Caki2 (cell line): ENCODE measurements at regions not wholly inside any gene's neighbourhood (a gene's known extent, or its start where the extent isn't known, plus 50 kb on each side); places are given as distances from the start of the nearest gene placed in this dataset.

Experiments
- DNase-seq: peaks from one replicate; pipeline ENCODE4 v3.0.0-alpha.2; 2015; ENCODE audit warnings: low read depth
- in situ Hi-C: cut with HindIII; loops from 2 replicates; pipeline ENCODE4 v1.10.0; 2016; ENCODE audit warnings: low sequenced_read_pairs, low pct_unique_long_range_greater_than_20kb, mixed read lengths

DNA sequence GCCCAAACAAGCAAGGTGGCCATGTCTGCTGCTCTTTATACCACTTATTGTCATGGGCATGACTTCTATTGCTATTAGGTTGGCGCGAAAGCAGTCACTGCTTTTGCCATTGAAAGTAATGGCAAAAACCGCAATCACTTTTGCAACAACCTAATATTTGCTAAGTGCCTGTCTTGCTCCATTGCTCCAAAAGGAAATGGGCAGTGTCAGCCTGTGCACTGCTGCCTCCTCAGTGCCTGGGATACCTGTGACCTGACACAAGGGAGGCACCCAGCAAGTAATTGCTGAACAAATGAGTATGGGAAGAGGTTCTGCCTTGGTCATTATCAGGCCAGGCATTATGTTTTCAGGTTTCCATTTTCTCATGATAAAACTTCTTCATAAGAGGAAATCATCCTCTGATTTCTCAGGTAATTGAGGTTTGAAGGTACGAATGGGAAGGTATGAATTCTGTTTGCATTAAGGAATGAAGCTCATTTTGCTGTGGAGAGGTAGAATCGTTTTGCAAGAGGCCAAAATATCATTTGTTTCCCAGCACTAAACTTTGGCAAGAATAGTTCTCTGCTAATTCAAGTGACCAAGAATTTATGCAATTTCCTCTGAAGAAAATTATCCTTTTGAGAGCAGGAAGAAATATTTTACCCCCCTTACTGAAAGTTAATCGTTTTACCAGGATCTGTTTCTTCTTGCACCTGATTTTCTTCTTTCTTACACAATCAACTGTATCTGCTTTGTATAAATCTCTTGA is 128.4 kb upstream of the SPRY2 start:
- in situ Hi-C loops, result no loop called here
- DNase-seq, result no peak

- no peak for DNase-seq
- in situ Hi-C loops, result no loop called here
Measured at GRCh38 chr13:80465321-80465720, 124.4 kb upstream of the SPRY2 start.

GRCh38 chr13:80463673-80464352 is 122.9 kb upstream of the SPRY2 start:
- no peak for DNase-seq
- in situ Hi-C loops, result no loop called here

- in situ Hi-C loops, result no loop called here
- no peak for DNase-seq
Measured at GRCh38 chr13:80462567-80462966, 121.6 kb upstream of the SPRY2 start.

DNA sequence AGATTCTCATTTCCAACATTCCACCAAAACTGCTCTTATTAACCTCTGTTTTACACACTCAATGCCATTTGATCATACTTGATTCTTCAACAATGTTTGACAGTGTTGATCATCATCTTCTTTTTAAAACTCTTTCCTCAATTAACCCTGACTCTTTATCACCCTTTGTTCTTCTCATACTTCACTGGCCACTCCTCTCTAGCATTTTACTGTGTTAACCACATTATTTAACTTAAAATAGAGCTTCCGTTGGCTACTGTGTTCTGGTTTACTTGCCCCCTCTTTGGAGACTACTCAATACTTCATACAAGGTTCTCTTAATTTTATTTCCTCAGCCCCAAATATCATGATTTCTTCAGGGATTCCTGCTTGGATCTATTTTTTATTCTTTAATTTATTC is 121.1 kb upstream of the SPRY2 start:
- in situ Hi-C loops, result no loop called here
- no peak for DNase-seq

DNA sequence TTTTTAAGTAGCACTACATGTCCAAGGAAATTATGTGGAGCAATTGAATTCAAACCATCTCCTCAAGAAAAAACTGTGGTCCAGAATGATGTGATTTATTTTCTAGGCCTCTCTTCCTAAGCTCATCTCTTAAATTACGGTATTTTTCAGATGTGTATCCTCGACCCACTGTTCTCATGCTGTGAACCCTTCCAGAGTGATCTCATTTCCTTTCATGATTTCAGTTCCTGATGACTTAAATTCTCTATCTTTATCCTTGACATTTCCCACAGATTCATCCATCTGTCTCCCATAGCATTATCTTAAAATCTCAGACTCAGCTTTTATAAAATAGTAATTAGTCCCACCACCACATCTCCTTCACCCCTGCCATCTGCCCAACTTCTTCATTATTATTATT is 117.6 kb upstream of the SPRY2 start:
- in situ Hi-C loops, result no loop called here
- DNase-seq, result no peak

DNA sequence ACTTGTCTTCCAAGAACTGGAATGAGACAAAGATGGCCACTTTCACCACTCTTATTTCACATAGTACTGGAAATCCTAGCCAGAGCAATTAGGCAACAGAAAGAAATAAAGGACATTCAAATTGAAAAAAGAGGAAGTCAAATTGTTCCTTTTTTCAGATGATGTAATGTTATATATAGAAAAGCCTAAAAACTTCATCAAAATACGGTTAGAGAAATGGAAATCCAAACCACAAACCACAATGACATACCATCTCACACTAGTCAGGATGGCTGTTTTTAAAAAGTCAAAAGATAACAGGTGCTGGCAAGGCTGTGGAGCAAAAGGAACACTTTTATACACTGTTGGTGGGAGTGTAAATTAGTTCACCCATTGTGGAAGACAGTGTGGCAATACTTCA is 113.3 kb upstream of the SPRY2 start:
- no peak for DNase-seq
- in situ Hi-C loops, result no loop called here

- in situ Hi-C loops, result no loop called here
- no peak for DNase-seq
Measured at GRCh38 chr13:80452279-80452678, 111.4 kb upstream of the SPRY2 start.

GRCh38 chr13:80451641-80452040 is 110.7 kb upstream of the SPRY2 start:
- no peak for DNase-seq
- in situ Hi-C loops, result no loop called here

DNA sequence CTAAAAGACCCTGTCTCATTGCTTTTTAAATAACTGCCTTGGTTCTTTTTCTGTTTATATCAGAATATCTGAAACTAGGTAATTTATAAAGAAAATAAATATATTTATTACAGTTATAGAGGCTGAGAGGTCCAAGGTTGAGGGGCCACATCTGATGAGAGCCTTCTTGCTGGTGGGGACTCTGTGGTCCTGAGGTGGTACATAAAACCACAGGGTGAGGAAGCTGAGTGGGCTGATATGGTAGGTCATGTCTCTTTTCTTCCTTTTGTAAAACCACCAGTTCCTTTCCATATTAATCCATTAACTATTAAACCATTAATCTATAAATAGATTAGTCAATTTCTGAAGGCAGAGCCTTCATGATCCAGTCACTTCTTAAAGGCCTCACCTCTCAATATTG is 109.5 kb upstream of the SPRY2 start:
- in situ Hi-C loops, result no loop called here
- DNase-seq, result no peak

- no peak for DNase-seq
- in situ Hi-C loops, result no loop called here
Measured at GRCh38 chr13:80448725-80449124, 107.8 kb upstream of the SPRY2 start.

GRCh38 chr13:80447747-80448146 is 106.8 kb upstream of the SPRY2 start:
- in situ Hi-C loops, result no loop called here

GRCh38 chr13:80444240-80445015 is 103.5 kb upstream of the SPRY2 start:
- in situ Hi-C loops, result no loop called here
- DNase-seq, result no peak

More at GRCh38 chr13:80447747-80448146, 106.8 kb upstream of the SPRY2 start:
- DNase-seq, result no peak

- in situ Hi-C loops, result no loop called here
- DNase-seq, result no peak
Measured at GRCh38 chr13:80442609-80443008, 101.7 kb upstream of the SPRY2 start.

DNA sequence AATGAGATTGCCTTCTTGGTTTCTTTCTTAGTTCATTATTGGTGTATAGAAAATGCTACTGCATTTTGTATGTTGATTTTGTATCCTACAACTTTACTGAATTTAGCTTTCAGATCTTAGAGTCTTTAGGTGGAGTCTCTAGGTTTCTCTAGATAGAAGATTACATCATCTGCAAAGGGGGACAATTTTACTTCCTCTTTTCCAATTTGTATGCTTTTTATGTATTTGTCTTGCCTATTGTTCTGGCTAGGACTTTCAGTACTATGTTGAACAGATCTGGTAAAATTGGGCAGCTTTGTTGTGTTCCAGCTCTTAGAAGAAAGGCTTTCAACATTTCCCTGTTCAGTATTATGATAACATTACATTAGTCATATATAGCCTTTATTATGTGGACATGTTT is 101.0 kb upstream of the SPRY2 start:
- in situ Hi-C loops, result no loop called here

DNA sequence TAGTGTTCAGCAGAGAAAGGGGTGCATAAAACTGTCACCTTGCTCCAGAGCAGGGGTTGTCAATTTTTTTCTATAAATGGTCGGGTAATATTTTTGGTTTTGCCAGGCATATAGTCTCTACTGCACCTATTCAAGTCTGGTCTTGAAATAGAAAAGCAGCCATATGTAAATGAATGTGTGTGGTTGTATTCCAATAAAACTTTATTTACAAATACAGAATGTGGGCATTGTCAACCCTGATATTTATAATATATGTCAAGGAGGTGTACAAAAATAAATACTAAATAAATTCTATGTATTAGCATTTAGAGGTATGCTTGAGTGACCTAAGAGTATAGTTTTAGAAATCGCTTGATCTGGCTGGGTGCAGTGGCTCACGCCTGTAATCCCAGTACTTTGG is 97.6 kb upstream of the SPRY2 start:
- no peak for DNase-seq
- in situ Hi-C loops, result no loop called here

More for the DNA sequence above, 101.0 kb upstream of the SPRY2 start:
- DNase-seq, result no peak

DNA sequence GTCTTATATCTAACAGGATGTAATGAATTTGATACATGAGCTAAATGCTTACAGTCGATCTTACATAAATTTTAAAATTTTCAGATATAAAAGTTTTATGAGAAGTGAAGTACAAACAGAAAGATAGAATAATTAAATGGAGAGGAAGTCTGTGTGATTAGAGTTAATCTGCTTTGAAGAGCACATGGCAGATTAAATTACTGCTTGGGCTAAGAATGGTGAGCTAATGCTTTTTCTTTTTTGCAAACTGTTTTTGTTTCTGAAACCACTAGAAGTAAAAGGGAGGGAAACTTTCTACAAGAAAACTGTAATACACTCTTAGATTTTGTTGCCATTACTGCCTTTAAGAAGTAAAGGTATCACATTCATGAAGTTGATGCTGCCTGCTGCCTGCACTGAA is 96.3 kb upstream of the SPRY2 start:
- no peak for DNase-seq
- in situ Hi-C loops, result no loop called here

DNA sequence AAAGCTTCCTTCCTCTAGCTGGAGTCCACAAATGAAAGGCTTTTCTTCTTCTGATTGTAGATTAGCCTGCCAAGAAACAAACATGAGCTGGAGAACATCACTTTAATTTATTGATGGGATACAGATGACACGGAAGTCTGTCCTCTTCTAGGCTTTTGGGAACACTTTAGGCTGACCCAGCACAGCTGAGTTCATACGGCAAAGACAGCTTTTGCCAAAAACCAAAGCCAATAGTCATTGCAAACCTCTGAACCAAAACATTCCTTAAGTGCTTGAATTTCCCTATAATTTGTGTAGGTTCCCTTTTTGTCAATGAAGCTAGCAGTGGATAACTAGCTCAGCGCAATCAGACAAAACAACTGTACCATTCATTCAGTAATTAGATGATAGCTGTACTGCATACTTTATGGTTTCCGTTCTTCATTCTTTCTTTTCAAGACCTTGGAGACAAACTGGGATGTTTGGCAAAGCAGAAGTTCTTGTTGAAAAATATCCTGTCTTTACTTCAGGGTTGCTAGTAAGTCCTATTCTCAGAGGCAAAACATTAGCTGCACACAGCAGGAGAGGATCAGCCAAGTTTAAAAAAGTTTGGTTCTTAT is 95.7 kb upstream of the SPRY2 start:
- DNase-seq, result no peak
- in situ Hi-C loops, result no loop called here

DNA sequence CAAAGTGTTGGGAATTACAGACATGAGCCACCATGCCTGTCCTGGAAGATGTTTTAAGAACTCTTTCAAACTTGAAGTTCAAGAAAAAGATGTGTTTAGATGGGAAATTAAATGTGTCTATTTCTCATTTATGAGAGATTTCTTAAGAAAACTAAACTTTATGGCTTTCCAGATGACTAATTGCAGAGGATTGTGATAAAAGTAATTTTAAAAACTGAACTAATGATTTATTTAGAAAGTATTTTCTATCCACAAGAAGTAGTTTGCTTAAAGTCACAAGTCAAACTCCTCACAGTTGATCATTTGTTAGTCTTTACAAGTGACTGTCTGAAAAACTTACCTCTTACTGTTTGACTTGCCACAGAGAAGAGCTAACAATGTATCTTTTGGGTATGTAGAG is 89.6 kb upstream of the SPRY2 start:
- in situ Hi-C loops, result no loop called here
- DNase-seq, result no peak
